GM12878 (cell line): ENCODE measurements at regions not wholly inside any gene's neighbourhood (a gene's known extent, or its start where the extent isn't known, plus 50 kb on each side); places are given as distances from the start of the nearest gene placed in this dataset.

Source experiments
- ATF2 ChIP-seq: IDR thresholded peaks from 2 replicates; pipeline ENCODE4 v1.6.1; 2012; ENCODE audit warnings: low read length, inconsistent platforms
- NFYB ChIP-seq: IDR thresholded peaks from 2 replicates; pipeline ENCODE4 v1.6.1; 2011; ENCODE audit warnings: low read depth, mild to moderate bottlenecking, low read length, improper control_type of control experiment, moderate library complexity; ENCODE audit not compliant: insufficient read depth
- POLR2A ChIP-seq: IDR thresholded peaks from 2 replicates; pipeline ENCODE4 v1.6.1; 2011; ENCODE audit warnings: low read depth, mild to moderate bottlenecking, low read length

GRCh38 chr6:113211170-113211569 lies 646.0 kb upstream of the MARCKS start:
- TF ChIP-seq NFYB (no peak), POLR2A (no peak), ATF2 (no peak)
